Liver (tissue), 8 donors: ENCODE measurements at regions not wholly inside any gene's neighbourhood (a gene's known extent, or its start where the extent isn't known, plus 50 kb on each side); places are given as distances from the start of the nearest gene placed in this dataset.

ENCODE experiments used
- DNase-seq: peaks from one replicate; pipeline ENCODE4 v3.0.0-alpha.2; 2017; ENCODE audit warnings: low spot score
- H3K27ac ChIP-seq, 2 donors: one replicate each; pipeline ENCODE4 v1.7.0; 2013; ENCODE audit warnings: inconsistent platforms in 2 of 2, low read length in 2 of 2, control low read depth in 1 of 2, low read depth in 1 of 2, mild to moderate bottlenecking in 1 of 2
- H3K27me3 ChIP-seq, 4 donors: one replicate each; pipeline versions ENCODE4 v1.6.1 to v1.7.0; 2013; ENCODE audit warnings: low read length in 3 of 4, inconsistent platforms in 1 of 4, mild to moderate bottlenecking in 1 of 4, moderate library complexity in 1 of 4; ENCODE audit not compliant: control insufficient read depth in 4 of 4, insufficient read depth in 4 of 4
- H3K36me3 ChIP-seq, 4 donors: one replicate each; pipeline versions ENCODE4 v1.6.1 to v1.7.0; 2013; ENCODE audit warnings: low read length in 3 of 4, mild to moderate bottlenecking in 3 of 4, low read depth in 1 of 4, moderate library complexity in 1 of 4; ENCODE audit not compliant: control insufficient read depth in 4 of 4, insufficient read depth in 3 of 4
- H3K4me1 ChIP-seq, 4 donors: one replicate each; pipeline versions ENCODE4 v1.6.1 to v1.7.0; 2013; ENCODE audit warnings: low read length in 3 of 4, mild to moderate bottlenecking in 3 of 4, moderate library complexity in 1 of 4; ENCODE audit not compliant: control insufficient read depth in 4 of 4, insufficient read depth in 4 of 4
- H3K4me3 ChIP-seq, 3 donors: one replicate each; pipeline versions ENCODE4 v1.6.1 to v1.7.0; 2013; ENCODE audit warnings: low read length in 3 of 3, control low read depth in 1 of 3, low read depth in 1 of 3, mild to moderate bottlenecking in 1 of 3
- H3K9ac ChIP-seq, 2 donors: one replicate each; pipeline ENCODE4 v1.7.0; 2013; ENCODE audit warnings: low read length in 2 of 2, mild to moderate bottlenecking in 2 of 2, moderate library complexity in 2 of 2, control low read depth in 1 of 2, low read depth in 1 of 2
- H3K9me3 ChIP-seq, 4 donors: one replicate each; pipeline versions ENCODE4 v1.6.1 to v1.7.0; 2013; ENCODE audit warnings: low read length in 3 of 4; ENCODE audit not compliant: control insufficient read depth in 4 of 4
- EGR1 ChIP-seq, 2 donors: IDR thresholded peaks; 2 replicates each; pipeline ENCODE4 v1.6.1; 2016 to 2018; ENCODE audit warnings: antibody characterized with exemption in 2 of 2, low read depth in 2 of 2
- FOXA1 ChIP-seq: IDR thresholded peaks from 2 replicates; pipeline ENCODE4 v1.6.1; 2016; ENCODE audit warnings: antibody characterized with exemption
- FOXA2 ChIP-seq: IDR thresholded peaks from 2 replicates; pipeline ENCODE4 v1.6.1; 2016; ENCODE audit warnings: antibody characterized with exemption
- GABPA ChIP-seq, 2 donors: IDR thresholded peaks in 1 of 2; conservative IDR thresholded peaks in 1 of 2; 2 replicates each; pipeline ENCODE4 v1.6.1; 2016; ENCODE audit warnings: antibody characterized with exemption in 2 of 2, mild to moderate bottlenecking in 1 of 2, moderate library complexity in 1 of 2
- HNF4A ChIP-seq, 2 donors: conservative IDR thresholded peaks; 2 replicates each; pipeline ENCODE4 v1.6.1; 2016; ENCODE audit warnings: antibody characterized with exemption in 2 of 2, mild to moderate bottlenecking in 2 of 2
- HNF4G ChIP-seq: IDR thresholded peaks from 2 replicates; pipeline ENCODE4 v1.6.1; 2016; ENCODE audit warnings: antibody characterized with exemption
- JUND ChIP-seq, 2 donors: IDR thresholded peaks; 2 replicates each; pipeline ENCODE4 v1.6.1; 2016; ENCODE audit warnings: antibody characterized with exemption in 2 of 2
- NR2F2 ChIP-seq: IDR thresholded peaks from 2 replicates; pipeline ENCODE4 v1.6.1; 2016; ENCODE audit warnings: antibody characterized with exemption
- RAD21 ChIP-seq, 2 donors: IDR thresholded peaks; 2 replicates each; pipeline ENCODE4 v1.6.1; 2016; ENCODE audit warnings: antibody characterized with exemption in 2 of 2, mild to moderate bottlenecking in 2 of 2
- RXRA ChIP-seq, 2 donors: IDR thresholded peaks; 2 replicates each; pipeline ENCODE4 v1.6.1; 2017 to 2018; ENCODE audit warnings: antibody characterized with exemption in 2 of 2, mild to moderate bottlenecking in 1 of 2
- SP1 ChIP-seq: IDR thresholded peaks from 2 replicates; pipeline ENCODE4 v1.6.1; 2018; ENCODE audit warnings: antibody characterized with exemption, mild to moderate bottlenecking
- TAF1 ChIP-seq: conservative IDR thresholded peaks from 2 replicates; pipeline ENCODE4 v1.6.1; 2016; ENCODE audit warnings: antibody characterized with exemption, mild to moderate bottlenecking
- YY1 ChIP-seq: IDR thresholded peaks from 2 replicates; pipeline ENCODE4 v1.6.1; 2016; ENCODE audit warnings: antibody characterized with exemption, mild to moderate bottlenecking
- WGBS: extraction: QIAGEN DNeasy Blood & Tissue Kit; methylation state at CpG from one replicate; pipeline ENCODE4 v1.1.7; 2013; 5-methylcytosine and 5-hydroxymethylcytosine counted together
- TF ChIP-seq, protein P1 (sequence below): fragments of 150-350 bp; IDR thresholded peaks from 2 replicates; pipeline ENCODE4 v1.5.1; 2017; ENCODE audit warnings: improper control_type of control experiment, low read depth, low read length; ENCODE audit not compliant: missing input control
- TF ChIP-seq, protein P2 (sequence below): IDR thresholded peaks from 2 replicates; pipeline ENCODE4 v1.6.1; 2016; ENCODE audit warnings: antibody characterized with exemption
- TF ChIP-seq, protein P3 (sequence below): IDR thresholded peaks from 2 replicates; pipeline ENCODE4 v1.6.1; 2016; ENCODE audit warnings: antibody characterized with exemption, mild to moderate bottlenecking
- TF ChIP-seq, protein P4 (sequence below): IDR thresholded peaks from 2 replicates; pipeline ENCODE4 v1.6.1; 2016; ENCODE audit warnings: antibody characterized with exemption
- TF ChIP-seq, protein P5 (sequence below): IDR thresholded peaks from 2 replicates; pipeline ENCODE4 v1.6.1; 2016; ENCODE audit warnings: antibody characterized with exemption
- donor health status: healthy.
- donor health status: healthy.
- donor health status: healthy.
- donor health status: healthy.
- donor health status: healthy.

DNA sequence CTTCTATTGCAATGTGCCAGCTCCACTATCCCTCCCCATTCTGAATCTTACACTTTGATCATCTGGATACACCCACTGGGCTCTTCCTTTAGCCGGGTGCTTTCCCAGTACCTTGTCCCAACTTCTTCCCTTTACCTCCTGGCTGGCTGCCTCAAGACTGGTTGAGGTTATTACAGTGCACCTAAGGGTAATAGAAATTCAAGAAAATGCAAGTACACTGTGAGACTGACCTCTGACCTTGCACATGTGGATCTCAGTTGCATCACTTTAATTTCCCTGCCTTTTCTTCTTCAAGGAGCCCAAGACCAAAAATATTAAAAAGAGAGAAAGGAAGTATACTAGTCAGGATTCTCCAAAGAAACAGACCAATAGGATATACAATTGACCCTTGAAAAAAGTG, 53.9 kb upstream of the NOCT start:
- H3K4me1 ChIP-seq, result peaks cover 2 to 8% (median 7%) of the 10 kb centered on the region in 4 donors
- TF ChIP-seq, protein P1, sequence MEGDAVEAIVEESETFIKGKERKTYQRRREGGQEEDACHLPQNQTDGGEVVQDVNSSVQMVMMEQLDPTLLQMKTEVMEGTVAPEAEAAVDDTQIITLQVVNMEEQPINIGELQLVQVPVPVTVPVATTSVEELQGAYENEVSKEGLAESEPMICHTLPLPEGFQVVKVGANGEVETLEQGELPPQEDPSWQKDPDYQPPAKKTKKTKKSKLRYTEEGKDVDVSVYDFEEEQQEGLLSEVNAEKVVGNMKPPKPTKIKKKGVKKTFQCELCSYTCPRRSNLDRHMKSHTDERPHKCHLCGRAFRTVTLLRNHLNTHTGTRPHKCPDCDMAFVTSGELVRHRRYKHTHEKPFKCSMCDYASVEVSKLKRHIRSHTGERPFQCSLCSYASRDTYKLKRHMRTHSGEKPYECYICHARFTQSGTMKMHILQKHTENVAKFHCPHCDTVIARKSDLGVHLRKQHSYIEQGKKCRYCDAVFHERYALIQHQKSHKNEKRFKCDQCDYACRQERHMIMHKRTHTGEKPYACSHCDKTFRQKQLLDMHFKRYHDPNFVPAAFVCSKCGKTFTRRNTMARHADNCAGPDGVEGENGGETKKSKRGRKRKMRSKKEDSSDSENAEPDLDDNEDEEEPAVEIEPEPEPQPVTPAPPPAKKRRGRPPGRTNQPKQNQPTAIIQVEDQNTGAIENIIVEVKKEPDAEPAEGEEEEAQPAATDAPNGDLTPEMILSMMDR, result no peak
- TF ChIP-seq, protein P2, sequence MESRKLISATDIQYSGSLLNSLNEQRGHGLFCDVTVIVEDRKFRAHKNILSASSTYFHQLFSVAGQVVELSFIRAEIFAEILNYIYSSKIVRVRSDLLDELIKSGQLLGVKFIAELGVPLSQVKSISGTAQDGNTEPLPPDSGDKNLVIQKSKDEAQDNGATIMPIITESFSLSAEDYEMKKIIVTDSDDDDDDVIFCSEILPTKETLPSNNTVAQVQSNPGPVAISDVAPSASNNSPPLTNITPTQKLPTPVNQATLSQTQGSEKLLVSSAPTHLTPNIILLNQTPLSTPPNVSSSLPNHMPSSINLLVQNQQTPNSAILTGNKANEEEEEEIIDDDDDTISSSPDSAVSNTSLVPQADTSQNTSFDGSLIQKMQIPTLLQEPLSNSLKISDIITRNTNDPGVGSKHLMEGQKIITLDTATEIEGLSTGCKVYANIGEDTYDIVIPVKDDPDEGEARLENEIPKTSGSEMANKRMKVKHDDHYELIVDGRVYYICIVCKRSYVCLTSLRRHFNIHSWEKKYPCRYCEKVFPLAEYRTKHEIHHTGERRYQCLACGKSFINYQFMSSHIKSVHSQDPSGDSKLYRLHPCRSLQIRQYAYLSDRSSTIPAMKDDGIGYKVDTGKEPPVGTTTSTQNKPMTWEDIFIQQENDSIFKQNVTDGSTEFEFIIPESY, result no peak
- TF ChIP-seq JUND (IDR thresholded peaks at IDR 0.05) (no peak), EGR1 (IDR thresholded peaks at IDR 0.05; ENCODE audit: low read depth in 2 of 2) (no peak), SP1 (no peak), HNF4A (conservative IDR thresholded peaks at IDR 0.05) (no peak), RAD21 (IDR thresholded peaks at IDR 0.05) (no peak), HNF4G (no peak), TAF1 (no peak), YY1 (no peak), FOXA2 (no peak), NR2F2 (no peak), RXRA (IDR thresholded peaks at IDR 0.05) (no peak), FOXA1 (no peak)
- TF ChIP-seq, protein P3, sequence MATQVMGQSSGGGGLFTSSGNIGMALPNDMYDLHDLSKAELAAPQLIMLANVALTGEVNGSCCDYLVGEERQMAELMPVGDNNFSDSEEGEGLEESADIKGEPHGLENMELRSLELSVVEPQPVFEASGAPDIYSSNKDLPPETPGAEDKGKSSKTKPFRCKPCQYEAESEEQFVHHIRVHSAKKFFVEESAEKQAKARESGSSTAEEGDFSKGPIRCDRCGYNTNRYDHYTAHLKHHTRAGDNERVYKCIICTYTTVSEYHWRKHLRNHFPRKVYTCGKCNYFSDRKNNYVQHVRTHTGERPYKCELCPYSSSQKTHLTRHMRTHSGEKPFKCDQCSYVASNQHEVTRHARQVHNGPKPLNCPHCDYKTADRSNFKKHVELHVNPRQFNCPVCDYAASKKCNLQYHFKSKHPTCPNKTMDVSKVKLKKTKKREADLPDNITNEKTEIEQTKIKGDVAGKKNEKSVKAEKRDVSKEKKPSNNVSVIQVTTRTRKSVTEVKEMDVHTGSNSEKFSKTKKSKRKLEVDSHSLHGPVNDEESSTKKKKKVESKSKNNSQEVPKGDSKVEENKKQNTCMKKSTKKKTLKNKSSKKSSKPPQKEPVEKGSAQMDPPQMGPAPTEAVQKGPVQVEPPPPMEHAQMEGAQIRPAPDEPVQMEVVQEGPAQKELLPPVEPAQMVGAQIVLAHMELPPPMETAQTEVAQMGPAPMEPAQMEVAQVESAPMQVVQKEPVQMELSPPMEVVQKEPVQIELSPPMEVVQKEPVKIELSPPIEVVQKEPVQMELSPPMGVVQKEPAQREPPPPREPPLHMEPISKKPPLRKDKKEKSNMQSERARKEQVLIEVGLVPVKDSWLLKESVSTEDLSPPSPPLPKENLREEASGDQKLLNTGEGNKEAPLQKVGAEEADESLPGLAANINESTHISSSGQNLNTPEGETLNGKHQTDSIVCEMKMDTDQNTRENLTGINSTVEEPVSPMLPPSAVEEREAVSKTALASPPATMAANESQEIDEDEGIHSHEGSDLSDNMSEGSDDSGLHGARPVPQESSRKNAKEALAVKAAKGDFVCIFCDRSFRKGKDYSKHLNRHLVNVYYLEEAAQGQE, result no peak
- TF ChIP-seq, protein P4, sequence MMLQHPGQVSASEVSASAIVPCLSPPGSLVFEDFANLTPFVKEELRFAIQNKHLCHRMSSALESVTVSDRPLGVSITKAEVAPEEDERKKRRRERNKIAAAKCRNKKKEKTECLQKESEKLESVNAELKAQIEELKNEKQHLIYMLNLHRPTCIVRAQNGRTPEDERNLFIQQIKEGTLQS, result no peak
- TF ChIP-seq, protein P5, sequence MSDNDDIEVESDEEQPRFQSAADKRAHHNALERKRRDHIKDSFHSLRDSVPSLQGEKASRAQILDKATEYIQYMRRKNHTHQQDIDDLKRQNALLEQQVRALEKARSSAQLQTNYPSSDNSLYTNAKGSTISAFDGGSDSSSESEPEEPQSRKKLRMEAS, result no peak
- no peak overlapping the region for H3K27ac ChIP-seq
- WGBS, result 76% methylated on average over 1 of the region's 1 CpG
- H3K9ac ChIP-seq, result no peak overlapping the region
- no peaks in the 10 kb centered on the region for H3K27me3 ChIP-seq
- no peak for DNase-seq
- H3K36me3 ChIP-seq, result no peaks in the 10 kb centered on the region
- no peaks in the 10 kb centered on the region for H3K9me3 ChIP-seq
- H3K4me3 ChIP-seq, result no peak overlapping the region

DNA sequence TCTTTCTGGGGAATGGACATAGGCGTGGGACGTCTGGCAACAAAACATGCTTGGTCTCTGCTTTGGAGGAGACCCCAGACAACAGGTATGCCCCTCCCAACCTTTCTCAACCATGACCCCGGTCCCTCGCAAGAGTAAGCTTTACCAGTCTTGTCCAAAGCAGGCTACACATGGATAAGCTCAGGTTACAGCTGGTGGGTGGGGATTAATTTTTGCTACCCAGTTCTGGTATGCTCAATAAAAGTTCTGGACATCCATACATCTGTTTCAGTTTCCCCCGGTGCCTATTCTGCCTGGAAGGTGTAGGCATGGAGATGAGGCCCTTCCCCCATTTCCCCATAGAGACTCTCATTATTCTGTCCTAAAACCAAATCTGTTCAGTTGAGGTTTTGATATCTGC, 54.5 kb upstream of the NOCT start:
- WGBS, result 95% methylated on average over 5 of the region's 5 CpGs
- Histone ChIP-seq H3K27me3 (no peaks in the 10 kb centered on the region), H3K4me3 (no peak overlapping the region), H3K4me1 (peaks cover 2 to 8% (median 7%) of the 10 kb centered on the region in 4 donors), H3K27ac (no peak overlapping the region), H3K9ac (no peak overlapping the region), H3K36me3 (no peaks in the 10 kb centered on the region), H3K9me3 (no peaks in the 10 kb centered on the region)
- TF ChIP-seq FOXA2, result no peak
- TF ChIP-seq, protein P1, result no peak
- TF ChIP-seq RAD21 (IDR thresholded peaks at IDR 0.05), result no peak
- TF ChIP-seq, protein P4, result no peak
- no peak for TF ChIP-seq TAF1
- TF ChIP-seq RXRA (IDR thresholded peaks at IDR 0.05), result no peak
- TF ChIP-seq, protein P2, result no peak
- no peak for TF ChIP-seq SP1
- no peak for TF ChIP-seq FOXA1
- TF ChIP-seq GABPA (IDR thresholded peaks at IDR 0.05 in 1 of 2, conservative IDR thresholded peaks at IDR 0.05 in 1 of 2), result no peak
- no peak for TF ChIP-seq HNF4A (conservative IDR thresholded peaks at IDR 0.05)
- DNase-seq, result no peak
